ENCODE measurements at regions not wholly inside any gene's neighbourhood (a gene's known extent, or its start where the extent isn't known, plus 50 kb on each side); places are given as distances from the start of the nearest gene placed in this dataset.

- no peak for DNase-seq
These were observed 213.9 kb upstream of the GULP1 start for GRCh38 chr2:188077757-188078156.

GRCh38 chr2:188078534-188078933, 213.1 kb upstream of the GULP1 start:
- no peak for DNase-seq

- DNase-seq: no peak
These were observed 212.5 kb upstream of the GULP1 start for GRCh38 chr2:188079196-188079595.

GRCh38 chr2:188085421-188085820, 206.3 kb upstream of the GULP1 start:
- no peak for DNase-seq

GRCh38 chr2:188089901-188090300, 201.8 kb upstream of the GULP1 start:
- DNase-seq: no peak

- DNase-seq: peak in 1 of 2 experiments; percentile 14
These were observed 200.5 kb upstream of the GULP1 start for GRCh38 chr2:188091220-188091619.

- no peak for DNase-seq
These were observed 198.9 kb upstream of the GULP1 start for GRCh38 chr2:188092734-188093133.

- DNase-seq: no peak
These were observed 194.8 kb upstream of the GULP1 start for GRCh38 chr2:188096910-188097309.

- DNase-seq: no peak
These were observed 188.8 kb upstream of the GULP1 start for GRCh38 chr2:188102881-188103280.

GRCh38 chr2:188114014-188114413, 177.7 kb upstream of the GULP1 start:
- no peak for DNase-seq

- no peak for DNase-seq
These were observed 174.0 kb upstream of the GULP1 start for GRCh38 chr2:188117706-188118105.

- no peak for DNase-seq
These were observed 173.2 kb upstream of the GULP1 start for GRCh38 chr2:188118431-188118830.

GRCh38 chr2:188119112-188119838, 172.4 kb upstream of the GULP1 start:
- DNase-seq: no peak

GRCh38 chr2:188122985-188123384, 168.7 kb upstream of the GULP1 start:
- no peak for DNase-seq

- no peak for DNase-seq
These were observed 162.0 kb upstream of the GULP1 start for GRCh38 chr2:188129677-188130076.

- no peak for DNase-seq
These were observed 161.4 kb upstream of the GULP1 start for GRCh38 chr2:188130317-188130716.

- no peak for DNase-seq
These were observed 160.4 kb upstream of the GULP1 start for GRCh38 chr2:188131281-188131680.

GRCh38 chr2:188132385-188132784, 159.3 kb upstream of the GULP1 start:
- DNase-seq: no peak

- no peak for DNase-seq
These were observed 157.4 kb upstream of the GULP1 start for GRCh38 chr2:188134241-188134640.

- DNase-seq: no peak
These were observed 153.4 kb upstream of the GULP1 start for GRCh38 chr2:188138313-188138712.

GRCh38 chr2:188142088-188142487, 149.6 kb upstream of the GULP1 start:
- no peak for DNase-seq

- DNase-seq: no peak
These were observed 148.9 kb upstream of the GULP1 start for GRCh38 chr2:188142636-188143295.

GRCh38 chr2:188145885-188146284, 145.8 kb upstream of the GULP1 start:
- no peak for DNase-seq

GRCh38 chr2:188146888-188147287, 144.8 kb upstream of the GULP1 start:
- DNase-seq: no peak

GRCh38 chr2:188151670-188152069, 140.0 kb upstream of the GULP1 start:
- no peak for DNase-seq
